HepG2 (cell line): ENCODE measurements at regions not wholly inside any gene's neighbourhood (a gene's known extent, or its start where the extent isn't known, plus 50 kb on each side); places are given as distances from the start of the nearest gene placed in this dataset.

Experiments used
- ATAC-seq: fragments of 200-7000 bp; cut with Tn5 transposase; 3 replicates; pipeline ENCODE4 v1.9.1; 2020; ENCODE audit warnings: mild to moderate bottlenecking, moderate library complexity
- BruUV-seq: library from RNA; stranded (reverse); fragments of 400-500 nt; replicated peaks from 2 replicates; lab custom pipeline; 2021; lab: Mats Ljungman, UMichigan
- CTCF ChIA-PET: fragments of 300-600 bp; formaldehyde crosslinking; extraction: SDS; loops from one replicate; lab custom pipeline; 2021; ENCODE audit warnings: low total read pairs, inconsistent platforms, low intra/inter-chr PET ratio; lab: Yijun Ruan, JAX
- POLR2A ChIA-PET: fragments of 350-600 bp; sonication (Branson Sonifier 250); formaldehyde crosslinking; loops from one replicate; lab custom pipeline; 2020; ENCODE audit warnings: antibody characterized with exemption, inconsistent platforms; lab: Yijun Ruan, JAX
- DNase-seq: peaks from one replicate; pipeline ENCODE4 v3.0.0-alpha.2; 2015; ENCODE audit warnings: low spot score
- FAIRE-seq: peaks from 3 replicates; lab custom pipeline; 2011; peaks lifted over from hg19 to GRCh38; lab: Jason Lieb, UNC
- H2AFZ ChIP-seq: one replicate; pipeline ENCODE4 v1.6.1; 2011; ENCODE audit warnings: low read length, inconsistent platforms
- H3K27ac ChIP-seq: fragments of 300-600 bp; 3 replicates; pipeline ENCODE4 v1.8.0; 2011; ENCODE audit warnings: mixed run types, mild to moderate bottlenecking, mixed read lengths, low read length, inconsistent platforms; ENCODE audit not compliant: insufficient read depth; ENCODE audit errors: extremely low read length
- H3K27me3 ChIP-seq, 2 experiments: fragments of 200-600 bp in 1 of 2; 2 replicates in 1 of 2; 3 replicates in 1 of 2; pipeline versions ENCODE4 v1.6.0 to v1.8.0; 2011; ENCODE audit warnings: low read length in 2 of 2, mild to moderate bottlenecking in 2 of 2, moderate library complexity in 2 of 2, inconsistent platforms in 1 of 2; ENCODE audit not compliant: insufficient read depth in 2 of 2, control insufficient read depth in 1 of 2
- H3K36me3 ChIP-seq, 2 experiments: fragments of 200-600 bp in 1 of 2; replicated peaks in 1 of 2; 2 replicates in 1 of 2; 3 replicates in 1 of 2; pipeline versions ENCODE4 v1.5.1 to v1.8.0; 2011; ENCODE audit warnings: low read length in 2 of 2, inconsistent platforms in 1 of 2; ENCODE audit not compliant: insufficient read depth in 2 of 2, control insufficient read depth in 1 of 2
- H3K4me1 ChIP-seq: 2 replicates; pipeline ENCODE4 v1.5.1; 2012; ENCODE audit warnings: low read length, inconsistent platforms; ENCODE audit not compliant: insufficient read depth
- H3K4me2 ChIP-seq: 2 replicates; pipeline ENCODE4 v1.6.0; 2011; ENCODE audit warnings: low read depth, low read length, inconsistent platforms
- H3K4me3 ChIP-seq, 3 experiments: fragments of 200-600 bp in 1 of 3; sonication (generic), shearing (Covaris generic) in 1 of 3; replicated peaks in 1 of 3; 2 replicates each; pipeline ENCODE4 v1.5.1; 2011 to 2016; ENCODE audit warnings: low read length in 3 of 3, inconsistent platforms in 2 of 3, low read depth in 2 of 3, mild to moderate bottlenecking in 2 of 3, control low read depth in 1 of 3, mixed read lengths in 1 of 3; ENCODE audit not compliant: insufficient read depth in 1 of 3
- H3K79me2 ChIP-seq: one replicate; pipeline ENCODE4 v1.6.1; 2011; ENCODE audit warnings: low read length, inconsistent platforms; ENCODE audit not compliant: insufficient read depth
- H3K9ac ChIP-seq: 2 replicates; pipeline ENCODE4 v1.6.0; 2011; ENCODE audit warnings: mild to moderate bottlenecking, low read depth, low read length, inconsistent platforms; ENCODE audit not compliant: insufficient read depth
- H3K9me3 ChIP-seq: 2 replicates; pipeline ENCODE4 v1.5.1; 2012; ENCODE audit warnings: mild to moderate bottlenecking, low read length
- H4K20me1 ChIP-seq: 2 replicates; pipeline ENCODE4 v1.6.0; 2011; ENCODE audit warnings: inconsistent platforms, mild to moderate bottlenecking, low read length, moderate library complexity; ENCODE audit not compliant: insufficient read depth
- HNF1B ChIP-seq: sonication (generic); formaldehyde crosslinking; IDR thresholded peaks from 2 replicates; pipeline ENCODE4 v1.5.1; 2020; ENCODE audit warnings: mild to moderate bottlenecking, moderate library complexity, missing genetic modification reagents
- MAFK ChIP-seq, 2 experiments: IDR thresholded peaks in 1 of 2; conservative IDR thresholded peaks in 1 of 2; 2 replicates each; pipeline ENCODE4 v1.6.1; 2011; ENCODE audit warnings: improper control_type of control experiment in 2 of 2, low read length in 2 of 2
- MLLT10 ChIP-seq: sonication (generic); formaldehyde crosslinking; IDR thresholded peaks from 2 replicates; pipeline ENCODE4 v1.4.0; 2020; ENCODE audit warnings: missing genetic modification reagents
- MTA1 ChIP-seq: sonication (generic); formaldehyde crosslinking; IDR thresholded peaks from 2 replicates; pipeline ENCODE4 v1.4.0; 2020; ENCODE audit warnings: missing genetic modification reagents, mild to moderate bottlenecking, borderline replicate concordance
- NFKBIZ ChIP-seq: IDR thresholded peaks from 2 replicates; pipeline ENCODE4 v1.6.1; 2018; ENCODE audit warnings: missing genetic modification reagents, missing compliant biosample characterization
- PAWR ChIP-seq: sonication (generic); formaldehyde crosslinking; IDR thresholded peaks from 2 replicates; pipeline ENCODE4 v1.4.0; 2020; ENCODE audit warnings: missing genetic modification reagents, mild to moderate bottlenecking, borderline replicate concordance
- REL ChIP-seq: sonication (generic); formaldehyde crosslinking; conservative IDR thresholded peaks from 2 replicates; pipeline ENCODE4 v1.8.0; 2022; ENCODE audit warnings: mild to moderate bottlenecking, missing genetic modification reagents, moderate library complexity
- TCF12 ChIP-seq, 2 experiments: fragments of 450-650 bp in 1 of 2; sonication (generic) in 1 of 2; formaldehyde crosslinking in 1 of 2; IDR thresholded peaks; 2 replicates each; pipeline versions ENCODE4 v1.6.1 to v1.8.0; 2017 to 2022; ENCODE audit warnings: antibody characterized with exemption in 1 of 2, mild to moderate bottlenecking in 1 of 2, missing genetic modification reagents in 1 of 2, moderate library complexity in 1 of 2
- TSC22D2 ChIP-seq: sonication (generic); formaldehyde crosslinking; IDR thresholded peaks from 2 replicates; pipeline ENCODE4 v1.5.1; 2020; ENCODE audit warnings: missing genetic modification reagents, mild to moderate bottlenecking, borderline replicate concordance
- ZBTB46 ChIP-seq: sonication (generic); formaldehyde crosslinking; IDR thresholded peaks from 2 replicates; pipeline ENCODE4 v1.4.0; 2020; ENCODE audit warnings: mild to moderate bottlenecking, missing genetic modification reagents, borderline replicate concordance
- ZNF296 ChIP-seq: sonication (generic); formaldehyde crosslinking; conservative IDR thresholded peaks from 2 replicates; pipeline ENCODE4 v1.5.0; 2020; ENCODE audit warnings: mild to moderate bottlenecking, missing genetic modification reagents
- ZNF512B ChIP-seq: sonication (generic); formaldehyde crosslinking; IDR thresholded peaks from 2 replicates; pipeline ENCODE4 v1.5.1; 2020; ENCODE audit warnings: missing genetic modification reagents, mild to moderate bottlenecking, borderline replicate concordance
- ZNF660 ChIP-seq: sonication (generic); formaldehyde crosslinking; IDR thresholded peaks from 2 replicates; pipeline ENCODE4 v1.5.1; 2020; ENCODE audit warnings: mild to moderate bottlenecking, low read depth, missing genetic modification reagents, borderline replicate concordance
- WGBS: methylation state at CpG from one replicate; pipeline ENCODE4 v1.1.6; 2017; ENCODE audit warnings: low lambda C conversion rate; 5-methylcytosine and 5-hydroxymethylcytosine counted together
- in situ Hi-C: cut with HindIII; loops from 2 replicates; pipeline ENCODE4 v1.10.0; 2017; ENCODE audit warnings: low pct_unique_long_range_greater_than_20kb; ENCODE audit not compliant: extremely low pct_ligation_motif_present
- intact Hi-C: fragments of 100-400 bp; cut with micrococcal nuclease; formaldehyde crosslinking; loops from one replicate; pipeline ENCODE4 v1.10.0; 2022; ENCODE audit not compliant: unreplicated experiment

- TF ChIP-seq ZBTB46 (CRISPR knock-in tag) (no peak), TCF12 (IDR thresholded peaks at IDR 0.05) (no peak), TCF12 (CRISPR knock-in tag; IDR thresholded peaks at IDR 0.05) (no peak), PAWR (CRISPR knock-in tag) (no peak), NFKBIZ (no peak), ZNF660 (CRISPR knock-in tag) (no peak), TSC22D2 (CRISPR knock-in tag) (no peak), ZNF296 (CRISPR knock-in tag) (no peak), MLLT10 (CRISPR knock-in tag) (no peak), REL (no peak), ZNF512B (CRISPR knock-in tag) (no peak), HNF1B (no peak), MAFK (conservative IDR thresholded peaks at IDR 0.05 in 1 of 2, IDR thresholded peaks at IDR 0.05 in 1 of 2; ENCODE audit: low read length in 2 of 2) (no peak), MTA1 (CRISPR knock-in tag) (no peak)
- no peaks in the 10 kb centered on the region for H4K20me1 ChIP-seq
- H3K4me1 ChIP-seq: no peaks in the 10 kb centered on the region
- no peak overlapping the region for H3K4me3 ChIP-seq
- DNase-seq: no peak
- no peaks in the 10 kb centered on the region for H3K79me2 ChIP-seq
- 60% methylated on average over 3 of the region's 3 CpGs for WGBS
- H3K9me3 ChIP-seq: no peaks in the 10 kb centered on the region
- no peak overlapping the region for H3K9ac ChIP-seq
- no peak for FAIRE-seq
- BruUV-seq: no TSS peak
- intact Hi-C loops (no loop called here), in situ Hi-C loops (no loop called here)
- ATAC-seq: no peak
- POLR2A ChIA-PET: no interaction called here
- H3K4me2 ChIP-seq: no peak overlapping the region
- CTCF ChIA-PET: no interaction called here
- H3K27ac ChIP-seq: no peak overlapping the region
- no peaks in the 10 kb centered on the region for H3K36me3 ChIP-seq
- H2AFZ ChIP-seq: no peak overlapping the region
- H3K27me3 ChIP-seq: no peaks in the 10 kb centered on the region
These were observed 81.2 kb upstream of the ATXN7L3B start for GRCh38 chr12:74456431-74456830.
